H1 (cell line): ENCODE measurements at regions not wholly inside any gene's neighbourhood (a gene's known extent, or its start where the extent isn't known, plus 50 kb on each side); places are given as distances from the start of the nearest gene placed in this dataset.

Source experiments
- CTCF ChIP-seq, 3 experiments: IDR thresholded peaks; 1 replicate in 2 of 3; 2 replicates in 1 of 3; pipeline versions ENCODE4 v1.5.1 to v1.6.1; 2011; ENCODE audit warnings: low read length in 3 of 3, mild to moderate bottlenecking in 3 of 3, inconsistent platforms in 2 of 3, low read depth in 1 of 3, moderate library complexity in 1 of 3; ENCODE audit not compliant: insufficient read depth in 1 of 3; ENCODE audit errors: control extremely low read depth in 1 of 3
- FOSL1 ChIP-seq: IDR thresholded peaks from 2 replicates; pipeline ENCODE4 v1.6.1; 2011; ENCODE audit warnings: mild to moderate bottlenecking, low read depth, low read length, moderate library complexity; ENCODE audit not compliant: insufficient read depth
- SIRT6 ChIP-seq: IDR thresholded peaks from one replicate; pipeline ENCODE4 v1.7.1; 2012; ENCODE audit warnings: low read length, inconsistent platforms
- TBP ChIP-seq: IDR thresholded peaks from 2 replicates; pipeline ENCODE4 v1.6.1; 2011; ENCODE audit warnings: low read depth, low read length, improper control_type of control experiment
- TEAD4 ChIP-seq: IDR thresholded peaks from 2 replicates; pipeline ENCODE4 v1.6.1; 2012; ENCODE audit warnings: low read depth, low read length, inconsistent platforms, mixed read lengths

- no peak for TF ChIP-seq TEAD4
- no peak for TF ChIP-seq CTCF (IDR thresholded peaks at IDR 0.05; ENCODE audit: control extremely low read depth in 1 of 3, insufficient read depth in 1 of 3, low read depth in 1 of 3, low read length in 3 of 3)
- TF ChIP-seq FOSL1 = no peak
- TF ChIP-seq TBP = no peak
- no peak for TF ChIP-seq SIRT6
- TF ChIP-seq, all 59 proteins: peak for 0
Observed at GRCh38 chr11:121841487-121842191, 274.4 kb downstream of the BLID start (continued).
